ENCODE measurements at regions not wholly inside any gene's neighbourhood (a gene's known extent, or its start where the extent isn't known, plus 50 kb on each side); places are given as distances from the start of the nearest gene placed in this dataset.

GRCh38 chr3:181410870-181411269 is 300.9 kb upstream of the SOX2 start:
- H3K36me3 ChIP-seq (ENCODE audit: insufficient read depth, low read length), result no peaks in the 10 kb centered on the region
- H3K9me2 ChIP-seq (ENCODE audit: insufficient read depth, low read length), result no peaks in the 10 kb centered on the region
- no peak overlapping the region for H3K9ac ChIP-seq (ENCODE audit: low read length)
- no peak overlapping the region for H3K4me2 ChIP-seq (ENCODE audit: low read length)
- H2AFZ ChIP-seq (ENCODE audit: low read depth, low read length), result no peak overlapping the region
- no peak overlapping the region for H3K27ac ChIP-seq (ENCODE audit: low read length)
- H3K27me3 ChIP-seq (ENCODE audit: insufficient read depth, low read depth, low read length), result no peaks in the 10 kb centered on the region
- no peaks in the 10 kb centered on the region for H3F3A ChIP-seq (ENCODE audit: insufficient read depth, low read length, poor library complexity, severe bottlenecking)
- no peaks in the 10 kb centered on the region for H3K9me3 ChIP-seq (ENCODE audit: low read length)
- H3K4me3 ChIP-seq (ENCODE audit: low read length), result no peak overlapping the region
- TF ChIP-seq TAF1 (IDR thresholded peaks at IDR 0.05; ENCODE audit: low read depth) (no peak), RAD21 (conservative IDR thresholded peaks at IDR 0.05) (no peak), SMC3 (conservative IDR thresholded peaks at IDR 0.05; ENCODE audit: poor library complexity) (no peak), POLR2AphosphoS5 (IDR thresholded peaks at IDR 0.05) (no peak), EP300 (conservative IDR thresholded peaks at IDR 0.05; ENCODE audit: poor library complexity, severe bottlenecking) (no peak), MXI1 (conservative IDR thresholded peaks at IDR 0.05; ENCODE audit: poor library complexity, severe bottlenecking) (no peak), EZH2 (IDR thresholded peaks at IDR 0.05; ENCODE audit: borderline replicate concordance, insufficient read depth, low read length, poor library complexity, severe bottlenecking) (no peak)
- TF ChIP-seq, protein P1, sequence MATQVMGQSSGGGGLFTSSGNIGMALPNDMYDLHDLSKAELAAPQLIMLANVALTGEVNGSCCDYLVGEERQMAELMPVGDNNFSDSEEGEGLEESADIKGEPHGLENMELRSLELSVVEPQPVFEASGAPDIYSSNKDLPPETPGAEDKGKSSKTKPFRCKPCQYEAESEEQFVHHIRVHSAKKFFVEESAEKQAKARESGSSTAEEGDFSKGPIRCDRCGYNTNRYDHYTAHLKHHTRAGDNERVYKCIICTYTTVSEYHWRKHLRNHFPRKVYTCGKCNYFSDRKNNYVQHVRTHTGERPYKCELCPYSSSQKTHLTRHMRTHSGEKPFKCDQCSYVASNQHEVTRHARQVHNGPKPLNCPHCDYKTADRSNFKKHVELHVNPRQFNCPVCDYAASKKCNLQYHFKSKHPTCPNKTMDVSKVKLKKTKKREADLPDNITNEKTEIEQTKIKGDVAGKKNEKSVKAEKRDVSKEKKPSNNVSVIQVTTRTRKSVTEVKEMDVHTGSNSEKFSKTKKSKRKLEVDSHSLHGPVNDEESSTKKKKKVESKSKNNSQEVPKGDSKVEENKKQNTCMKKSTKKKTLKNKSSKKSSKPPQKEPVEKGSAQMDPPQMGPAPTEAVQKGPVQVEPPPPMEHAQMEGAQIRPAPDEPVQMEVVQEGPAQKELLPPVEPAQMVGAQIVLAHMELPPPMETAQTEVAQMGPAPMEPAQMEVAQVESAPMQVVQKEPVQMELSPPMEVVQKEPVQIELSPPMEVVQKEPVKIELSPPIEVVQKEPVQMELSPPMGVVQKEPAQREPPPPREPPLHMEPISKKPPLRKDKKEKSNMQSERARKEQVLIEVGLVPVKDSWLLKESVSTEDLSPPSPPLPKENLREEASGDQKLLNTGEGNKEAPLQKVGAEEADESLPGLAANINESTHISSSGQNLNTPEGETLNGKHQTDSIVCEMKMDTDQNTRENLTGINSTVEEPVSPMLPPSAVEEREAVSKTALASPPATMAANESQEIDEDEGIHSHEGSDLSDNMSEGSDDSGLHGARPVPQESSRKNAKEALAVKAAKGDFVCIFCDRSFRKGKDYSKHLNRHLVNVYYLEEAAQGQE (IDR thresholded peaks at IDR 0.05; ENCODE audit: borderline replicate concordance), result no peak
- TF ChIP-seq, protein P2, sequence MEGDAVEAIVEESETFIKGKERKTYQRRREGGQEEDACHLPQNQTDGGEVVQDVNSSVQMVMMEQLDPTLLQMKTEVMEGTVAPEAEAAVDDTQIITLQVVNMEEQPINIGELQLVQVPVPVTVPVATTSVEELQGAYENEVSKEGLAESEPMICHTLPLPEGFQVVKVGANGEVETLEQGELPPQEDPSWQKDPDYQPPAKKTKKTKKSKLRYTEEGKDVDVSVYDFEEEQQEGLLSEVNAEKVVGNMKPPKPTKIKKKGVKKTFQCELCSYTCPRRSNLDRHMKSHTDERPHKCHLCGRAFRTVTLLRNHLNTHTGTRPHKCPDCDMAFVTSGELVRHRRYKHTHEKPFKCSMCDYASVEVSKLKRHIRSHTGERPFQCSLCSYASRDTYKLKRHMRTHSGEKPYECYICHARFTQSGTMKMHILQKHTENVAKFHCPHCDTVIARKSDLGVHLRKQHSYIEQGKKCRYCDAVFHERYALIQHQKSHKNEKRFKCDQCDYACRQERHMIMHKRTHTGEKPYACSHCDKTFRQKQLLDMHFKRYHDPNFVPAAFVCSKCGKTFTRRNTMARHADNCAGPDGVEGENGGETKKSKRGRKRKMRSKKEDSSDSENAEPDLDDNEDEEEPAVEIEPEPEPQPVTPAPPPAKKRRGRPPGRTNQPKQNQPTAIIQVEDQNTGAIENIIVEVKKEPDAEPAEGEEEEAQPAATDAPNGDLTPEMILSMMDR (IDR thresholded peaks at IDR 0.05; ENCODE audit: poor library complexity, severe bottlenecking), result no peak
- H4K20me1 ChIP-seq (ENCODE audit: insufficient read depth), result no peaks in the 10 kb centered on the region
- no peaks in the 10 kb centered on the region for H3K79me2 ChIP-seq (replicated peaks; ENCODE audit: insufficient read depth, low read length)

DNA sequence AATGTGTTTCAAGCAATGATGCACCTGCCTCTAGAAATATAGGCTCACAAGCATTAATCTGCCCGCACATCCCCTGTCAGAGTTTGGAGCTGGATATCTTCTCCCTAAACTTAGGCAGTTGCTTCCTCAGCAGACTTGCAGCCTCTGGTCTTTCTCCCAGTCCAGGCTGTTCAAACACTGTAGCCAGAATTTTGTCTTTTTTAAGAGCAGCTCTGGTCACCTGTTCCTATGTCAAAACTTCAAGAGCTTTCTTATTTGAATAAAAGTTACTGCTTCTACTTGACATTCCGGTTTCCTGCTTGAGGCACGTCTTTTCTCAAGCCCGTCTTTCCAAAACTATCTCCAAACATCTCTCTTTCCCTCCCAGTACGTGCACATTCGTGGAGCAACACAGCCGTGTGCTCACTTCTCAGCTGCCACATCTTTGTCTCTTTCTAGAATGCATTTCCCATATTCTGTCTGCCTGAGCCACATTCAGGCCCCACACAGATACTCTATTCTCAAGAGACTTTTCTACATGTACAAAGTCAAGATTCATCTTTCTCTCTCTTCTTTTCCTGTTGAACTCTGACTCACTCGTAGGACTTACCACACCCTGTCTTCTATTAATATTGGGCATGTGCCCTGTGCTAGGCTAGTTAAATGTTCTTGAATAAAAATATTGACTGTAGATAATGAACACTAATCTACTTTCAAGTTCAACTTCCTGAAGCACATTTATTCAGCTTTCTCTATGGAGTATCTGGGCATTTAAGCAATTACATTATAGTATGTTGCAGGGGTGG is 307.7 kb upstream of the SOX2 start:
- H3K4me2 ChIP-seq (ENCODE audit: low read length), result no peak overlapping the region
- H3K27ac ChIP-seq (ENCODE audit: low read length), result no peak overlapping the region
- H4K20me1 ChIP-seq (ENCODE audit: insufficient read depth), result no peaks in the 10 kb centered on the region
- no peak overlapping the region for H3K4me3 ChIP-seq (ENCODE audit: low read length)
- no peaks in the 10 kb centered on the region for H3K9me3 ChIP-seq (ENCODE audit: low read length)
- no peaks in the 10 kb centered on the region for H3F3A ChIP-seq (ENCODE audit: insufficient read depth, low read length, poor library complexity, severe bottlenecking)
- H3K27me3 ChIP-seq (ENCODE audit: insufficient read depth, low read depth, low read length), result no peaks in the 10 kb centered on the region
- TF ChIP-seq TAF1 (IDR thresholded peaks at IDR 0.05; ENCODE audit: low read depth) (no peak), POLR2AphosphoS5 (IDR thresholded peaks at IDR 0.05) (no peak), EZH2 (IDR thresholded peaks at IDR 0.05; ENCODE audit: borderline replicate concordance, insufficient read depth, low read length, poor library complexity, severe bottlenecking) (no peak), MXI1 (conservative IDR thresholded peaks at IDR 0.05; ENCODE audit: poor library complexity, severe bottlenecking) (no peak), SMC3 (conservative IDR thresholded peaks at IDR 0.05; ENCODE audit: poor library complexity) (no peak), EP300 (conservative IDR thresholded peaks at IDR 0.05; ENCODE audit: poor library complexity, severe bottlenecking) (no peak), RAD21 (conservative IDR thresholded peaks at IDR 0.05) (no peak)
- TF ChIP-seq, protein P1 (IDR thresholded peaks at IDR 0.05; ENCODE audit: borderline replicate concordance), result no peak
- TF ChIP-seq, protein P2 (IDR thresholded peaks at IDR 0.05; ENCODE audit: poor library complexity, severe bottlenecking), result no peak
- H3K9ac ChIP-seq (ENCODE audit: low read length), result no peak overlapping the region
- H3K9me2 ChIP-seq (ENCODE audit: insufficient read depth, low read length), result no peaks in the 10 kb centered on the region
- no peaks in the 10 kb centered on the region for H3K36me3 ChIP-seq (ENCODE audit: insufficient read depth, low read length)
- no peak overlapping the region for H2AFZ ChIP-seq (ENCODE audit: low read depth, low read length)
- H3K79me2 ChIP-seq (replicated peaks; ENCODE audit: insufficient read depth, low read length), result no peaks in the 10 kb centered on the region

Data from neural cell (in vitro differentiated cells).